Small intestine (tissue), 7 donors: ENCODE measurements at regions not wholly inside any gene's neighbourhood (a gene's known extent, or its start where the extent isn't known, plus 50 kb on each side); places are given as distances from the start of the nearest gene placed in this dataset.

Source experiments
- DNase-seq, 2 donors: peaks; one replicate each; pipeline versions ENCODE4 v3.0.0 to v3.0.0-alpha.2; 2013
- FAIRE-seq: peaks from 2 replicates; lab custom pipeline; 2012; peaks lifted over from hg19 to GRCh38; lab: Jason Lieb, UNC
- H3K27ac ChIP-seq, 3 donors: one replicate each; pipeline ENCODE4 v1.5.1; 2013; ENCODE audit warnings: low read length in 2 of 3, mild to moderate bottlenecking in 2 of 3, control low read depth in 1 of 3, inconsistent platforms in 1 of 3, low read depth in 1 of 3, moderate library complexity in 1 of 3
- H3K27me3 ChIP-seq, 3 donors: one replicate each; pipeline ENCODE4 v1.6.1; 2013; ENCODE audit warnings: low read length in 3 of 3, inconsistent platforms in 1 of 3; ENCODE audit not compliant: control insufficient read depth in 3 of 3, insufficient read depth in 3 of 3
- H3K36me3 ChIP-seq, 3 donors: one replicate each; pipeline ENCODE4 v1.6.1; 2013; ENCODE audit warnings: low read length in 3 of 3, inconsistent platforms in 1 of 3, low read depth in 1 of 3, mild to moderate bottlenecking in 1 of 3, moderate library complexity in 1 of 3; ENCODE audit not compliant: control insufficient read depth in 3 of 3, insufficient read depth in 2 of 3
- H3K4me1 ChIP-seq, 3 donors: one replicate each; pipeline ENCODE4 v1.6.1; 2013; ENCODE audit warnings: low read length in 2 of 3, inconsistent platforms in 1 of 3, low read depth in 1 of 3, mild to moderate bottlenecking in 1 of 3, moderate library complexity in 1 of 3; ENCODE audit not compliant: control insufficient read depth in 3 of 3, insufficient read depth in 2 of 3
- H3K4me3 ChIP-seq, 3 donors: one replicate each; pipeline ENCODE4 v1.5.1; 2013; ENCODE audit warnings: low read length in 3 of 3, control low read depth in 1 of 3, inconsistent platforms in 1 of 3, low read depth in 1 of 3, mild to moderate bottlenecking in 1 of 3, moderate library complexity in 1 of 3
- H3K9me3 ChIP-seq, 2 donors: one replicate each; pipeline ENCODE4 v1.6.1; 2013; ENCODE audit warnings: low read depth in 1 of 2, low read length in 1 of 2; ENCODE audit not compliant: control insufficient read depth in 2 of 2, insufficient read depth in 1 of 2
- WGBS, 3 donors: extraction: QIAGEN DNeasy Blood & Tissue Kit; methylation state at CpG; one replicate each; pipeline ENCODE4 v1.1.7; 2013; 5-methylcytosine and 5-hydroxymethylcytosine counted together
- donor health status: healthy with polysubstance abuse.
- donor health status: control.
- donor health status: control.
- donor health status: Bipolar disorder and iron deficiency.
- donor health status: healthy.

DNA sequence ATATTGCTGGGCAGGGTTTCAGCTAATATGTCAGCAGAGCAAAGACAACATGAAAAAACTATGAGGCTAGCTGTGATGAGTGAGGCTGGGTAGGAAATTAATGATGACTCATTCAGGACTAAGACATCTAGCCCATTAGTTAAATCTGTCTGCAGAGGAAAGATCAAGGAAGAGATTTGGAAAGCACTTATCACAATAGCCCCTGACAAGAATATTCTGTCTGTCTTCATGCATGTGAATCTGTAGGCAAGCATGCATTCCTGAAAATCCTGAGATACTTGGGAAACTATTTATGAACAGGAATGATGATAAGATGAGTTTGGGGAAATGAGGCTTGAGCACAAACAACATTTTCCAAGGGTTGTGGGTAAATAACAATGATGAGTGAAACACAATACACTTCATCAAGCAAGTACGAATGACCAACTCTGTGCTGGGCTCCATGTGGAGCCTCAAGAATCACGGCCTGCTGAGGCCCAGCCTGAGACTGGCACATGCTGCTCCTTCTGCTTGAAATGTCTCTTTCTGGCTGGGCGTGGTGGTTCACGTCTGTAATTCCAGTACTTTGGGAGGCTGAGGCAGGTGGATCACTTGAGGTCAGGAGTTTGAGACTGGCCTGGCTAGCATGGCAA, 96.5 kb upstream of the ASIC2 start:
- no peak for FAIRE-seq
- no peak overlapping the region for H3K27ac ChIP-seq

DNA sequence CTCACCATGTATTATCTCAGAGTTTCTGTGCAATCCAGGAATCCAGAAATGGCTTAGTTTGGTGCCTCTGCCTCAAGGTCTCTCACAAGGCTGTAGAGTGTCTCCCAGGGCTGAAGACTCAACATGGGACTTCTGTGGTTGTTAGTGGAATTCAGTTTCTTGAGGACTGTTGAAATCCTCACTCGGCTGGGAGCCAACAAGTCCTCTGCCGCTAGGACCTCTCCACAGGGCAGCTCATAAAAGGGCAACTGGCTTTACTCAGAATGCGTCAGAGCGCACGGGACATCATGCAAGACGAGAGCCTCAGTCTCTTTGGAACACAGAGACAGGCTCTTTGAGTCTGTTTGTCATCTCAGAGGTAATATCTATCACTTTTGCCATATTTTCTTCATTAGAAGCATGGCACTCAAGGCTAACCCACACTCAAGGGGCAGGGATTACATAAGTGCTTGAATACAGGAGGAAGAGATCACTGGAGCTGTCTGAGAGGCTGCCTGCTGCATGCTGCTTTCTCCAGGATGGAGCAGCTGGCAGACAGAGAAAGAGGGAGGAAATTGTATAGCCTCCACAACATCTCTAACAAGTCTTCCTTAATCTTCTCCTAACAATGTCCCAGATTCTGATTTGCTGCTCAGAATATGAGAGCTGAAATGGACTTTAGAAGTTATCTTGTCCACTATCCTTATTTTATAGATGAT, 97.5 kb upstream of the ASIC2 start:
- WGBS, 3 donors, result 50 to 71% (median 71%) methylated on average over 6 of the region's 6 CpGs
- DNase-seq (no peak), FAIRE-seq (no peak)
- H3K9me3 ChIP-seq, result no peaks in the 10 kb centered on the region
- peaks cover 0 to 2% (median 0%) of the 10 kb centered on the region in 3 donors for H3K27me3 ChIP-seq
- no peaks in the 10 kb centered on the region for H3K36me3 ChIP-seq
- peaks cover 0 to 4% (median 0%) of the 10 kb centered on the region in 3 donors for H3K4me1 ChIP-seq
- no peak overlapping the region for H3K4me3 ChIP-seq
- H3K27ac ChIP-seq, result no peak overlapping the region

More for the DNA sequence above, 96.5 kb upstream of the ASIC2 start:
- Histone ChIP-seq H3K4me3 (no peak overlapping the region), H3K9me3 (no peaks in the 10 kb centered on the region), H3K4me1 (peaks cover 0 to 7% (median 0%) of the 10 kb centered on the region in 3 donors), H3K36me3 (no peaks in the 10 kb centered on the region), H3K27me3 (peaks cover 0 to 2% (median 0%) of the 10 kb centered on the region in 3 donors)
- DNase-seq, result no peak
- WGBS, 3 donors, result 59 to 77% (median 68%) methylated on average over 4 of the region's 4 CpGs

DNA sequence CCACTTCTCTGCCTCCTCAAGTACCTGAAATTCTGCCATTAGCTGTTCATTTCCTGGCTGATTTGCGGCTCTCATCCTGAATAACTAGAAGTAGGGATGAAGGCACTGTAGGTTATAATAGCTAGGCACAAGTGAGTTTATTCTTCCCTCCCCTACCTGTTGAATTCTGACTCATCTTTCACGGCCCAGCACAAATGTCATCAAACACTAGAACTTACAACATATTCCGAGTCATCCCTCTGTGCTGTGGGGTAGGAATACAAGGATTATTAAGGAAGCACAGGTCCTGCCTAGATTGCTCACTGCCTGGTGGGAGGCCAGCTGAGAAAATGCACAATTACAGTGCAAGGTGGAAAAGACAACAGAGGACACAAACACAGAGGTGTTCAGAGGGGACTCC, 103.7 kb upstream of the ASIC2 start:
- FAIRE-seq (no peak), DNase-seq (no peak)
- H3K27me3 ChIP-seq, result peaks cover 0 to 2% (median 0%) of the 10 kb centered on the region in 3 donors
- H3K4me1 ChIP-seq, result no peaks in the 10 kb centered on the region
- no peaks in the 10 kb centered on the region for H3K9me3 ChIP-seq
- no peak overlapping the region for H3K4me3 ChIP-seq
- no peak overlapping the region for H3K27ac ChIP-seq
- 37 to 57% (median 54%) methylated on average over 3 of the region's 3 CpGs for WGBS, 3 donors
- no peaks in the 10 kb centered on the region for H3K36me3 ChIP-seq

DNA sequence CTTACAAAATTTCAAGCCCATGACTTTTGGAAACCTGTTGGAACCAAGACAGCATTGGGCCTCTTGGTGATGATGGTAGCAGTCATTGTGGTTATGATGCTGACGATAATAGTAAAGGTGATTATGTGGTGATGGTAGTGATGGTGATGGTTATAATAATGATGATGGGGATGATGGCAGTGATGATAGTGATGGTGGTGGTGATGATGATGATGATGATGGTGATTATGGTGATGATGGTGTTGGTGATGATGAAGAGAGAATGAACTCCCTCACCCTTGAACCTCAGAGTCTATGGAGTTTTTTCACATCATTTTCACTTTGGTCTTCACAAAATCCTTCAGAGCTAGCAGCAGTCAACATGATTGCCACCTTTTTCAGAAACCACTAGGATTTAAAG, 105.3 kb upstream of the ASIC2 start:
- Histone ChIP-seq H3K9me3 (no peaks in the 10 kb centered on the region), H3K27ac (no peak overlapping the region), H3K4me1 (no peaks in the 10 kb centered on the region), H3K36me3 (no peaks in the 10 kb centered on the region), H3K4me3 (no peak overlapping the region), H3K27me3 (peaks cover 0 to 2% (median 0%) of the 10 kb centered on the region in 3 donors)
- DNase-seq (no peak), FAIRE-seq (no peak)
- 90 to 97% (median 94%) methylated on average over 1 of the region's 1 CpG for WGBS, 3 donors

DNA sequence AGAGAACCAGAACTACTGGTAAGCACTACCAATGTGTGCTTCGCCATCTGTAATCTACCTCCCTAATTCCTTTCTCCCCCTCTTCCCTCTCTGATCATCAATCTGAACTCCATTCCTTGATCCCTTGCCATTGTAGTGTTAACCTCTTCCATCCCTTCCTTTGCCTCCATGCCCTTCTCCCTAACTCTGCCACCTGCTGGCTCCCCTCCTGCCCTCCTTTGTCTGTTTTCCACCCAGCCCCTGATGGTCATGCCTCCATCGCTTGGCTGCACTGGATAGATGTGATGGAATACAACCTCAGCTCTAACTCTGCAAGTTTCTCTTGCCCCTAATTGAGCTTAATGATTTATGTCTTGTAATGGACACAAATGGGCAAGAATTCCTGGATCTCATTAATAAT, 108.2 kb upstream of the ASIC2 start:
- FAIRE-seq (no peak), DNase-seq (no peak)
- Histone ChIP-seq H3K9me3 (no peaks in the 10 kb centered on the region), H3K4me3 (no peak overlapping the region), H3K36me3 (no peaks in the 10 kb centered on the region), H3K27ac (no peak overlapping the region), H3K4me1 (no peaks in the 10 kb centered on the region), H3K27me3 (no peaks in the 10 kb centered on the region)
- 82 to 90% (median 89%) methylated on average over 2 of the region's 2 CpGs for WGBS, 3 donors

DNA sequence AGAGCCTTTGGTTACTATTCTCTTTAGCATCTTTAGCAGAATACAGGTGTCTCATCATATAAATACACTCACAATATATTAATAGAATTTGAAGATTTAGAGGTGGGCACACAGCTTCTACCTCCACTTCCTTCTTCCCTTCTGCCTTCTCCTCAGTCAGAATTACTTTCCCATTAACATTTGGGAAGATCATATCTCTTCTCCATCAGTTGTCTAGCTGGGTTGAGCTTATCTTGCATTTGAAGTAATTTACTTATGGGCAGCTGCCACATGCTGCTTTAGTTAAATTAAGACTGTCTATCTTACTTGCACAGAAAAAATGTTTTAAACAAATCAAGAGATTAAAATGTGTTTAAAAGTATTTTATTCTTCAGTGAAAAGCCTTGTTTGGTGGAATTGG, 110.1 kb upstream of the ASIC2 start:
- Histone ChIP-seq H3K36me3 (no peaks in the 10 kb centered on the region), H3K27me3 (no peaks in the 10 kb centered on the region), H3K27ac (no peak overlapping the region), H3K9me3 (no peaks in the 10 kb centered on the region), H3K4me1 (no peaks in the 10 kb centered on the region), H3K4me3 (no peak overlapping the region)
- DNase-seq (no peak), FAIRE-seq (no peak)

DNA sequence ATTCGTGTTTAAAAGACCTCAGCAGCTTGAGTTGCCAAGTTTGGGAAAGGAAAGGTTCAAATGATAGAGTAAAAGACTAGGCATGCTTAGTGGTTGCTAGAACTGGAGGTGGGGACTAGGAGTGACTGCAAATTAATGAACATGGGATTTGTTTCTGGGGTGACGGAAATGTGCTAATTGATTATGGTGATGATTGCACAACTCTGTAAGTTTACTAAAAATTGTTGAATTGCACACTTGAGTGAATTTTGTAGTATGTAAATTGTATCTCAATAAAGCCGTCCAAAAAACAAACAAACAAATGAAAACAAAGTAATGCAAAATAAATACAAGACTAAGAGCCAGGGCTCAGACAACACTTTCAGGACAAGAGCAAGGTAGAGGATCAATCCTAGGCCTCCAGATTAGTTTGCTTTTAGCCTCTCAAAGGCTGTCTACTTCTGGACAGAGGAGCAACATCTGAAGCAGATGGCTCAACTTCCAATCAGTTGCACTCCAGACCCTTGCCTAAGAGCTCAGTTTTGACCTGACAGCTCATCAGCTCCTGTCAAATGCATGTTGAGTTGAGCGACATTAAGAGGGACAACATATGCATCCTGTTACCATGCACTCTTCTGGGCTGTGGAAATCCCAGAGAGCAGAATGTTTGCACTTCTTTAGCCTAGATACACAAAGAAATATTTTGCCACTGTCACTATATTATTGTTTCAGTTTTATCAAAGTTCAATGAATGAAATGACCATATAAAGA, 111.2 kb upstream of the ASIC2 start:
- H3K4me3 ChIP-seq, result no peak overlapping the region
- no peaks in the 10 kb centered on the region for H3K9me3 ChIP-seq
- no peaks in the 10 kb centered on the region for H3K36me3 ChIP-seq
- FAIRE-seq, result no peak
- DNase-seq, result no peak
- 70 to 76% (median 73%) methylated on average over 4 of the region's 4 CpGs for WGBS, 3 donors
- no peaks in the 10 kb centered on the region for H3K27me3 ChIP-seq
- no peak overlapping the region for H3K27ac ChIP-seq
- no peaks in the 10 kb centered on the region for H3K4me1 ChIP-seq

DNA sequence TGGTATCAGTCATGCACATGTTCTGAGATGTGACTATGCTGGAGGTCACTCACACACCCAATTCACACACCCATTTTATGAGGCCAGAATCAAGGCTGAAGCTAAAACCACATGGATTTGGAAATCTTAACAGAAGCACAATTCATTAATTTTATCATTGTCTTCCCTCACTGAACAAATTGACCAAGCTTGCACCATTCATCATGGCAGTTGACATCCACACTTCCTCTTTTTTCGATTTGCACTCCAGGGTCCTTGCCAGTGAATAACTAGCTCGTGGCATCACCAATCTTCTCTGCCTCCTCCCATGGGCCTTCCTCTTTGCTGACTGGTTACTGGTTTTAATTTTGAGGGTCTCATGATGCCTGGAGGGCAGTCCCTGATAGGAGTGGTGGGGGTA, 123.0 kb upstream of the ASIC2 start:
- DNase-seq (no peak), FAIRE-seq (no peak)
- no peaks in the 10 kb centered on the region for H3K9me3 ChIP-seq
- H3K27ac ChIP-seq, result no peak overlapping the region
- H3K4me1 ChIP-seq, result peaks cover 0 to 16% (median 0%) of the 10 kb centered on the region in 3 donors
- no peaks in the 10 kb centered on the region for H3K36me3 ChIP-seq
- 45 to 63% (median 47%) methylated on average over 2 of the region's 2 CpGs for WGBS, 3 donors
- no peak overlapping the region for H3K4me3 ChIP-seq
- H3K27me3 ChIP-seq, result peaks cover 0 to 1% (median 0%) of the 10 kb centered on the region in 3 donors
